Thyroid gland (tissue), 4 donors: ENCODE measurements at regions not wholly inside any gene's neighbourhood (a gene's known extent, or its start where the extent isn't known, plus 50 kb on each side); places are given as distances from the start of the nearest gene placed in this dataset.

Experiments used
- DNase-seq, 2 donors: peaks; one replicate each; pipeline ENCODE4 v3.0.0-alpha.2; 2019
- H3K27ac ChIP-seq, 3 donors: fragments of 200-600 bp; sonication (generic); 1 replicate in 2 of 3; 2 replicates in 1 of 3; pipeline ENCODE4 v1.5.1; 2016 to 2019; ENCODE audit warnings: mild to moderate bottlenecking in 1 of 3, moderate library complexity in 1 of 3
- H3K27me3 ChIP-seq: fragments of 200-600 bp; sonication (generic); one replicate; pipeline ENCODE4 v1.5.1; 2019
- H3K36me3 ChIP-seq, 2 donors: fragments of 200-600 bp; sonication (generic); one replicate each; pipeline ENCODE4 v1.5.1; 2016 to 2019
- H3K4me1 ChIP-seq, 2 donors: fragments of 200-600 bp; sonication (generic); one replicate each; pipeline ENCODE4 v1.5.1; 2017 to 2019
- H3K4me3 ChIP-seq, 3 donors: fragments of 200-600 bp; sonication (generic); replicated peaks in 1 of 3; 1 replicate in 2 of 3; 2 replicates in 1 of 3; pipeline ENCODE4 v1.5.1; 2016; ENCODE audit warnings: mild to moderate bottlenecking in 1 of 3
- H3K9me3 ChIP-seq: fragments of 200-600 bp; sonication (generic); one replicate; pipeline ENCODE4 v1.5.1; 2017
- CTCF ChIP-seq, 6 experiments: fragments of 200-600 bp in 3 of 6; fragments of 450-650 bp in 3 of 6; sonication (generic) in 3 of 6; IDR thresholded peaks; one replicate each; pipeline ENCODE4 v1.5.1; 2016 to 2019; ENCODE audit warnings: antibody characterized with exemption in 6 of 6, mild to moderate bottlenecking in 2 of 6, inconsistent platforms in 1 of 6, moderate library complexity in 1 of 6
- POLR2A ChIP-seq, 2 donors: fragments of 450-650 bp; IDR thresholded peaks; one replicate each; pipeline ENCODE4 v1.6.1; 2017; ENCODE audit warnings: antibody characterized with exemption in 2 of 2, mild to moderate bottlenecking in 2 of 2, moderate library complexity in 1 of 2
- WGBS, 2 donors: methylation state at CpG; one replicate each; pipeline ENCODE4 v1.1.5; 2017; 5-methylcytosine and 5-hydroxymethylcytosine counted together
- intact Hi-C: fragments of 100-400 bp; cut with DNase I; formaldehyde crosslinking; loops from one replicate; pipeline ENCODE4 v1.15.1; 2023

GRCh38 chr2:167544602-167545001 lies 656.3 kb downstream of the XIRP2 start:
- no peak for DNase-seq
- Histone ChIP-seq H3K27me3 (no peaks in the 10 kb centered on the region), H3K36me3 (no peaks in the 10 kb centered on the region), H3K27ac (no peak overlapping the region), H3K4me1 (no peaks in the 10 kb centered on the region), H3K4me3 (no peak overlapping the region), H3K9me3 (no peaks in the 10 kb centered on the region)
- TF ChIP-seq POLR2A (IDR thresholded peaks at IDR 0.05), result no peak
- TF ChIP-seq CTCF (IDR thresholded peaks at IDR 0.05), result no peak
- intact Hi-C loops, result no loop called here
- 96 to 98% methylated on average over 19 of the region's 19 CpGs for WGBS, 2 donors

DNA sequence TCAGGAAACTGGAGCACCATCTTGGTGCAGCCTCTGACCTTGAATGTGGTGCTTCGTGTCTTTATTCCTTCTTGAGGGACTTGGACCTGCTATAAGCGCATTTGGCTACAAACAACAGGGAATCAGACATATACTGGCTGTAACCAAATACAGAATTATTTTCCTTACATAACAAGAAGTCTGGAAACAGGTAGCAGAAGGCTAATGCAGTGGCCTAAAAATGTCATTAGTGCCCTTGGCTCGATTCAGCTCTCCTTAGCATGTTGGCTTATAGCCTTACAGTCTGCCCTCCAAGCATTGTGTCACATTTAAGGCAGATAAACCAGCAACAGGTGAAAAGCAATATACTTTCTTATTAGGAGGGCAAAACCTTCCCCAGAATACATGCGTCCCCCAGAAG lies 655.4 kb downstream of the XIRP2 start:
- WGBS, 2 donors, result 88 to 93% methylated on average over 4 of the region's 4 CpGs
- no peak for TF ChIP-seq POLR2A (IDR thresholded peaks at IDR 0.05)
- no peak for TF ChIP-seq CTCF (IDR thresholded peaks at IDR 0.05)

DNA sequence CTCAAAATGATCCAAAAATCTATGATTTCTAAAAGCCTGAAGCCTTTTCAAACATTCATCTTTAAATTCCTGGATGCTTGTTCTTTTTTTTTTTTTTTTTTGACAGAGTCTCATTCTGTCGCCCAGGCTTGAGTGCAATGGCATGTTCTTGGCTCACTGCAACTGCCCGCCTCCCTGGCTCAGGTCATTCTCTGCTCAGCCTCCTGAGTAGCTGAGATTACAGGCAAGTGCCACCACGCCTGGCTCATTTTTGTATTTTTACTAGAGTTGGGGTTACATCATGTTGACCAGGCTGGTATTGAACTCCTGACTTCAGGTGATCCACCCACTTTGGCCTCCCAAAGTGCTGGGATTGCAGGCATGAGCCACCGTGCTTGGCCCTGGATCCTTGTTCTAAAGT lies 649.5 kb downstream of the XIRP2 start:
- no peaks in the 10 kb centered on the region for H3K4me1 ChIP-seq
- H3K27ac ChIP-seq, result no peak overlapping the region
- H3K27me3 ChIP-seq, result no peaks in the 10 kb centered on the region
- DNase-seq, result no peak
- 66 to 71% methylated on average over 4 of the region's 4 CpGs for WGBS, 2 donors
- H3K36me3 ChIP-seq, result no peaks in the 10 kb centered on the region
- intact Hi-C loops, result no loop called here
- TF ChIP-seq CTCF (IDR thresholded peaks at IDR 0.05) (no peak), POLR2A (IDR thresholded peaks at IDR 0.05) (no peak)
- no peaks in the 10 kb centered on the region for H3K9me3 ChIP-seq
- H3K4me3 ChIP-seq, result no peak overlapping the region

More for the DNA sequence above, 655.4 kb downstream of the XIRP2 start:
- no peaks in the 10 kb centered on the region for H3K27me3 ChIP-seq
- H3K27ac ChIP-seq, result no peak overlapping the region
- H3K4me3 ChIP-seq, result no peak overlapping the region
- intact Hi-C loops, result no loop called here
- H3K36me3 ChIP-seq, result no peaks in the 10 kb centered on the region
- no peaks in the 10 kb centered on the region for H3K4me1 ChIP-seq
- no peak for DNase-seq
- H3K9me3 ChIP-seq, result no peaks in the 10 kb centered on the region

DNA sequence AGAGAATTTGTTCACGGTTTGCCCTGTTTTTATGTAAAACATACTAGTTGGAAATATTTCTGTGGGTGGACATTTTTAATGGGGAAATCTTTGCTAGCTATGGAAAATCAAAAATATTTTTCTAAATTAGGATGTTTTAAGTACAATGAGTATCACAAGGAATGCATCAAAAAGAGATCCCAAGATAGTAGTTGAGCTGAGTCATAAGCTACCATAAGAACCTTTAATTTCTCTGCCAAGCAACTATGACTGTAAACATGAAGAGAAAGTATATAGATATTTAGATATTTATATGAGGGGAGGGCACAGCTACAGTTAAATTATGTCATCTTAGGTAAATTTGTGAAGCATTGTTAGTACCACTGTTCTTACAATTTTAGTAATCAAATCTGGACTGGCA lies 646.2 kb downstream of the XIRP2 start:
- Histone ChIP-seq H3K4me3 (no peak overlapping the region), H3K9me3 (no peaks in the 10 kb centered on the region), H3K36me3 (no peaks in the 10 kb centered on the region), H3K4me1 (no peaks in the 10 kb centered on the region), H3K27me3 (no peaks in the 10 kb centered on the region), H3K27ac (no peak overlapping the region)
- no peak for DNase-seq
- intact Hi-C loops, result no loop called here
- 86 to 88% methylated on average over 1 of the region's 1 CpG for WGBS, 2 donors
- TF ChIP-seq POLR2A (IDR thresholded peaks at IDR 0.05) (no peak), CTCF (IDR thresholded peaks at IDR 0.05) (no peak)

- no peaks in the 10 kb centered on the region for H3K4me1 ChIP-seq
- no peak overlapping the region for H3K27ac ChIP-seq
- H3K27me3 ChIP-seq, result no peaks in the 10 kb centered on the region
- H3K36me3 ChIP-seq, result no peaks in the 10 kb centered on the region
- intact Hi-C loops, result no loop called here
- no peak for DNase-seq
- H3K4me3 ChIP-seq, result no peak overlapping the region
- TF ChIP-seq POLR2A (IDR thresholded peaks at IDR 0.05), result no peak
- TF ChIP-seq CTCF (IDR thresholded peaks at IDR 0.05), result no peak
- 73 to 78% methylated on average over 2 of the region's 2 CpGs for WGBS, 2 donors
- no peaks in the 10 kb centered on the region for H3K9me3 ChIP-seq
Observed at GRCh38 chr2:167524786-167525185, 636.5 kb downstream of the XIRP2 start.
